ENCODE measurements at regions not wholly inside any gene's neighbourhood (a gene's known extent, or its start where the extent isn't known, plus 50 kb on each side); places are given as distances from the start of the nearest gene placed in this dataset.

DNA sequence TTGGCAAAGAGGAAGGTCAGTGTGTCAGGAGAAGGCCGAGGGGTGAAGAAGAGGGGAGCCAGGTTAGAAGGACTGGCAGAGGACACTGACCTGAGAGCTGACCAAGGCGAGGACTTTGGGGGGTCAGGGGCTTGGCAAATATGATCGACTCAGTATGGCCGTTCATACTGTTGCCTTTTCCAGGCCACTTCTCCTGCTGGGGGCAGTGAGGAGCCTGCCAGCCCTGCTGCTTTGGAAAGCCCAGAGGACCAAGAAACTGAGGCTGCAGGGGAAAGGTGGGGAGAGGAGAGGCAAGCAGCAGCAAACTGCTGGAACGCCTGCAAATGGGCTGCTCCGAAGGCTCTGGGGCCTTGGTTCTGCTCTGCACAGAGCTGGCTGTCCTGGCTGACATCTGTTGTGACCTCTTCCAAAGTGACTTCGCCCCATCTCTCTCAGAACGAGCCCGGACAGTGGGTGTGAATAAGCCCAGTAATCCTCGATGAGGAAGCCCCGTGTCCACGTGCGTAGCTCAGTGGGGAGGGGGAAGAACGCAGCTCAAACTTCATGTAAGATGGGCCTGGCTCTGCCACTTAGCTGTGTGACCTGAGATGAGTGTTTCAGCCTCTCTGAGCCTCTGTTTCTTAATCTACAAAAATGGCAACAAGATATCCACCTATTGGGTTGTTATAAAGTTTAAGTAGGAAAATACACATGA is 111.3 kb downstream of the SALL1 start:
- in situ Hi-C loops (cut with HindIII; ENCODE audit: low sequenced_read_pairs): no loop called here

DNA sequence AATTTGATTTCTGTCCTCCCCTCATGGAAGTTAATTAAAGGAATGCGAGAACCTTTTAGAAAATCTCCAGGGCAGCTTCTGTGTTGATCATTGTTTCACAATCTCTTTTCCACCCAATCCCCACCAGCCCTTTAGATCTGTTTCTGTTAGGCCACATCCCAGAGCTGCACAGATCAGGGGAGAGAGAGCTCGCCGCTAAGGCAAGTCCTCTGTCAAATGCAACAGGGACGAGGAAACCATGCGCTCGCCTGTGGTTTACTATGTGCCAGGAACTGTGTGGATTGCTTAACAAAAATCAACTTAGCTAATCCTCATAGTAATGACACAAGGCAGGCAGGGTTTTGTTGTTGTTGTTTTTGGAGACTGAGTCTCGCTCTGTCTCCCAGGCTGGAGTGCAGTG is 115.4 kb downstream of the SALL1 start:
- in situ Hi-C loops (cut with HindIII; ENCODE audit: low sequenced_read_pairs): no loop called here

DNA sequence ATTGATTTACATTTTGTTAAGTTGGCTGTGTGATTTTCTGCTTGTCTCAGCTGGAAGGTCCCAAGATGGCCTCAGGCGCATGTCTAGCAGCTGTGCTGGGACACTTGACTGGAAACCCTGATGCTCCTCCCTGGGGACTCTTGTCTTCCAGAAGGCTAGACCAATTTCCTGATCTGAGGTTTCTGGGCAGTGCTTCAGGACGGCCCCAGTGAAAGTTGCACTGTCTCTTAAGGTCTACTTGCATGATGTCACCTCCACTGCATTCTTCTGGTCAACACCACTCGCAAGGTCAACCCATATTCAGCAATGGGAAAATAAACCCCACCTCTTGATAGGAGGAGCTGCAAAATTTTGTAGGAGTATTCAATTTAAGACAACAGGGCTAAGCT is 116.0 kb downstream of the SALL1 start:
- in situ Hi-C loops (cut with HindIII; ENCODE audit: low sequenced_read_pairs): no loop called here

DNA sequence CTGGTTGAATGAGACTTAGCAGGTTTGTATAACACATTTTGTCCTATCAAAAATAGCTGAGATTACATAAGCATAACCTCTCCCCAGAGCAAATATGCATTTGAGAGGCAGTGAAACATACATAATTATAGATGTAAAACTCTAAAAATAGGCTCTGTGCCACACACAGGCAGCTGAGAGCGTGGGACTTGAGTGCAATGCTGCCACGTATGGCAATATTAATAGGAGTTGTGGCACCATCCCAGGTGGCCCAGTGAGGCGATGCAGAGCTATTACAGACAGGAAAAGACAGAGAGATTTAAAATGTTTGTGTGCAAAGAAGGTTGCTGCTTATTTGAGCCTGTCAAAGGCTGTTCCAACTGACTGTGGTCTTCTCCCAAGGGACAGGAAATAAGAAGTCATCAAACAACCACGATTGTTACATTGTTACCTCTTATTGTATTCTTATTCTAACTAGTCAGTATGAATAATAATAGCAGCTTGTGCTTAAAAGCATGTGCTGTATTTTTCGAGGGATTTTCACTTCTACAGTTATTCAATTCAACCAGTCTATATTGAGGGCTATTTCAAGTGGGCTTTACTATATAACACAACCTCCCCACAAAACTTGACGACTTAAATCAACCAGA is 116.5 kb downstream of the SALL1 start:
- in situ Hi-C loops (cut with HindIII; ENCODE audit: low sequenced_read_pairs): no loop called here

DNA sequence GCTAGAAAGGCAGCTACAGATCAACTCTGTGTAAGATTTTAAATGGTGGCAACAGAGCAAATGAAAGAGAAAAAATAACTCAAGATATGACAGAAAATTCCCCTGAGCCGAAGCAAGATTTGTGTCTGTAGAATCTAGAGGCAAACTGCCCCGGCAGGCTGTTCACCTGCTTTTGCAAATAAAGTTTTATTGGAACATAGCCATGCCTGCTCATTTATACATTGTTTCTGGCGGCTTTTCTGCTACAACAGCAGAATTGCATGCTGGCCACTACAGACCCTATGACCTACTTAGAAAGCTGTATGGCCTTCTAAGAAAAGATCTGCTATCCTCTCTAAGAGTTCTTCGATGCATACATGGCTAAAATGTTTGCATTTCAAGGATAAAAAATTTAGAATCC is 119.5 kb downstream of the SALL1 start:
- in situ Hi-C loops (cut with HindIII; ENCODE audit: low sequenced_read_pairs): no loop called here

DNA sequence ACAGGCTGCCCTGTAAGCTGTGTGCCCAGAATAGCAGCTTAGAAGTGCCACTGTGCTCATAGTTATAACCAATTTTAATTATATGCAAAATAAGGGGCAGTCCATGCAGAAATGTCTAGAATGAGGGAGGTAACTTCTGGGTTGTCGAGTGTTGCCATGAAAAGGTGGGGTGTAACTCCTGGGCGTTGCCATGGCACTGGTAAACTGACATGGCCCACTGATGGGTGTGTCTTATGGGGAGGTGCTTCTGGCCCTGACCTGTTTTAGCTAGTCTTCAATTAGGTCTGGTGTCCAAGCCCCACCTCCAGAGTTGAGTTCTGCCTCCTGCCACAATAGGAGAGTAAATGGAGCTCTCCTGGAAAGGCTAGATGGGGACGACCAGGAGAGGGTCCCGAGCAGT is 120.6 kb downstream of the SALL1 start:
- in situ Hi-C loops (cut with HindIII; ENCODE audit: low sequenced_read_pairs): no loop called here

DNA sequence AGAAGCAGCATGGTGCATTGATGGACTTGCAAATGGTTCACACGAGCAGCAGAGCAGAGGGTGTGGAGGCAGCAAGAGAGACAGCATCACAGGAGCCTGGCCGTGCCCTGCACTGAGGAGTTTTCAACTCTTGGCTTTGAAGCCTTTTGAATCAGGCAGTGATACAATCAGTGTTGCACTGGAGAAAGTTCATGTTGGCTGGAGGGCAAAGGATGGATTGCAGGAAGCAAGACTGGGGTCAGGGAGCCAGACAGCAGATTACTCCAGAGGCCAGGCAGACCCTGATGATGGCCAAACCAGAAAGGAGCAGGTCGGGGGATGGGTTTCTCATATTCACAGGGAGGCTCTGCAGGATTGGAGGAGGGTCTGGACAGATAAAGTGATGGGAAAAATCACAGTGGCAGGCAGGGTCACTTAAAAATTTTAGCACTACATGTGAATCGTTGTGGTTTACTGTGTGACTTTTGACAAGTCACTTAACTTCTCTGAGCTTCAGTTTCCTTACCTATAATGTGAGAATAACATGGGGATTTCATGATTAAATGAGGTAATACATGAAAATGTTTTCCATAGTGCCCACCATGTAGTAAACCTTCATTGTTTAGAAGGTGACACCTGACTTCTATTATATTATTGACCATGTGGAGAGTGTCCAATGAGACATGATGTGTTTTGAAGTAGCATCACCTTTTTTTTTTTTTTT is 125.3 kb downstream of the SALL1 start:
- in situ Hi-C loops (cut with HindIII; ENCODE audit: low sequenced_read_pairs): no loop called here

DNA sequence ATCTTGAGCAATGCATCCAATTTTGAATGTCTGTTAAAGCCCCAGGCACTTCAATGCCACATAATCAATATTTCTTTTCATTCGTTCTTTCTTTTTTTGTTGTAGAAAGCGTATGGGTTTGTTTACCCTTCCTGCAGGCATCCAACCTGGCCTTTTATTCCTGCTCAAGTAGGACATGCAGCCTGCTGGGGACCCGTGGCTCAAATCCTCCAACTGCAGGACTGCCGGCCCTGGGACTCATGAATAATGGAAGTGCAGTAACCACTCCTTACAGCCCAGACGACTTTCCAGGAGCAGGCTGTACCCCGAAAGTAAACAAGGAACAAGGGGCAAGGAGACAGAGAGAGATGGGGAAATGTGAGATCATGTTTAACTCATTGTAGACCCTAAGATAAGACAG is 126.4 kb downstream of the SALL1 start:
- in situ Hi-C loops (cut with HindIII; ENCODE audit: low sequenced_read_pairs): no loop called here

DNA sequence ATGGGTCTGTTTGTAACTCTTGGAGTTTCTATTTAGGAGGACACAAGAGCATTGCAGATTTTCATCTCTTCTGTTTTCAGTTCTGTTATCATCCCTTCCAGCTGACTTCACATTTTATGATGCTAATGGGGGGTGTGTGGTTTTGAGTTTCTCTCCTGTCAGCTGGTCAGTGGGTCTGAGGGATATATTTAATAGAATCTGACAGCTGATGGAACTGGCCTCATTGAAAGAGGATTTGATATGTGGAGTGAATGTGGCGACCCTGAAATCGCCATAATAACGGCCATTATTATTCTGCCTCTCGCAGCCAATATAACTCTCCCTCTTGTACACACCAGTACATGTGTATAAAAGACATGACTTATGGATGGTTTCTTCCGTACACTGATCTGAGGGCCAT is 128.1 kb downstream of the SALL1 start:
- in situ Hi-C loops (cut with HindIII; ENCODE audit: low sequenced_read_pairs): no loop called here

DNA sequence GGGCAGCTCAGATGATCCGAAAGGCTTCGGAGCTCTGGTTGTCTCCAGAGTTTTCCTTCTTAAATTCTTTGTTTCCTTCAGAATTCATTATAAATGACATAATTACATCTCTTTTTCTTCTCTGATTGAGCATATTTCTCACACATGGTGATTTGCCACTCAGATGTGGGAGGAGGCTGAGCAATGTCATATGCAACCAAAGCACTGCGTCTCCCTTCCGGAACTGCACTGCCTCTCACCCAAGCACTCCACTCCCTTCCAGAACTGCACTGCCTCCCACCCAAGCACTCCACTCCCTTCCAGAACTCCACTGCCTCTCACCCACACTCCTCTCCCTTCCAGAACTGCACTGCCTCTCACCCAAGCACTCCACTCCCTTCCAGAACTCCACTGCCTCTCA is 131.5 kb downstream of the SALL1 start:
- in situ Hi-C loops (cut with HindIII; ENCODE audit: low sequenced_read_pairs): loop anchor here (5.0 kb wide), 1 partner anchor 53 kb away; no protein-coding TSS in a partner anchor

DNA sequence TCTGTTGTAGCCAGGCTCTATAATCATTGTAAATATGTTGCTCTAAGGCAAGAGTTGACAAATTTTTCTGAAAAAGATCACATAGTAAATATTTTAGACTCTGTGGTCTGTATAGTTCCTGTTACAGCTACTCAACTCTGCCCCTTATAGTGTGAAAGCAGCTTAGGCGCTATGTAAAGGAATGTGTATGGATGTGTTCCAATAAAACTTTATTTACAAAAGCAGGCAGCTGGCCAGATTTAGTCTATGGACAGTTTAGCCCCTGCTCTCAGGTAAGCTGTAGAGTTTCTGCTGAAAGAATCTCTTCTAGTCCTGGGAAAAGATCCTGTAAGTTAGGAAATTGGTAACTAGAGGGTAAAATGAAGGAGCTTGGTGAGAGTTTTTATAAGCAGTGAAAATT is 133.1 kb downstream of the SALL1 start:
- in situ Hi-C loops (cut with HindIII; ENCODE audit: low sequenced_read_pairs): loop anchor here (5.0 kb wide), 1 partner anchor 54 kb away; no protein-coding TSS in a partner anchor

DNA sequence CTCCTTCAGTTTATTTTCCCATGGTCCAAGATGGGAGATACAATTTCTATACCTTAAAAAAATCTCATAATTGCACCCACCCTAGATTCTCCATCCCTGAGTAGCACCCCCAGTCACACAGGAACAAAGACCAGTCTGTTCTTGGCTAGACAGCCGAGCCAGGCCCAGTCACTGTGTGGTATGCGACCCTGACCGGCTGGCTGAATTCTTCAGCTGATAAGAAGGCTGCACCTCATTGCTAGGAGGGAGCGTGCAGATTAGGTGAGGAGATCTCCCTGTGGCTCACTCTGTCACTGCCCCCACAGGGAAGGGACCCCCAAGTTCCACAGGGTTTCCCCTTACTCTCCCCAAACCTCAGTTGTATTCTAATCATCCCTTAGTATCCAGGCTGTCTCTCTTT is 138.7 kb downstream of the SALL1 start:
- in situ Hi-C loops (cut with HindIII; ENCODE audit: low sequenced_read_pairs): loop anchor here (5.0 kb wide), 1 partner anchor 35 kb away; no protein-coding TSS in a partner anchor

DNA sequence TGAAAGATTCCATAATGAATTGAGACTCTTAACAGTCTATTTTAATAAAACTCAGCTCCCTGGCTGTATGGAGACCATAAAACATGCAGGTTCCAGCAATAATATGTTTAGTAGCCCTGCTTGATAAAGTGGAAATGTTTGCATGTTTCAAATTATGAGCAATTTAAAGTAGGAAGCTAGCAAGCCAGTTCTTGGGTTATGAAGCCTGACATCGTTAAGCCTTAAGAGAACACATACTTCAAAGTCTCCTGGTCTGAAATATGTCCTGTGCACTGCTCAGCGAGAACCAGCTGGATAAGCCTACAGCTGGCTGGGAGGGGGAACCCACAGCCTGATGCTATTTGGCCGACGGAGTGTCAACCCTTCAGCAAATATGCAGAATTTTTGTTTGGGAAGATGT is 140.3 kb downstream of the SALL1 start:
- in situ Hi-C loops (cut with HindIII; ENCODE audit: low sequenced_read_pairs): loop anchor here (5.0 kb wide), 1 partner anchor 34 kb away; no protein-coding TSS in a partner anchor

DNA sequence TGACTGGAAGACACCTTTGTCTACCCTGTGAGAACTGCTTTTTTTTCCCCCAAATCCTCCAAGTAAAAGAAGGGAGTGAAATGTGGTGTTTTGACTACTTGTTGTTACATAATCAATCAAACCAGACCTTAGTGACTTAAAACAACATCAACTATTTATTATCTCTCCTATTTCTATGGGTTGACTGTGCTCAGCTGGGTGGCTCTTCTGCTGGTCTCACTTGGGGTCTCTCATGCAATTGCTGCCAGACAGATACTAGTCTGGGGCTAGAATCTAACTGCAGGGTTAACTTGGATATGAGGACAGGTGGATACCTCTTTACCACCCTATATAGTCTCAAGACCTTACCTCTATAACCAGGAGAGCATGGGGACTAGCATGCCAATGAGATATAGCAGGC is 141.3 kb downstream of the SALL1 start:
- in situ Hi-C loops (cut with HindIII; ENCODE audit: low sequenced_read_pairs): loop anchor here (5.0 kb wide), 1 partner anchor 33 kb away; no protein-coding TSS in a partner anchor

DNA sequence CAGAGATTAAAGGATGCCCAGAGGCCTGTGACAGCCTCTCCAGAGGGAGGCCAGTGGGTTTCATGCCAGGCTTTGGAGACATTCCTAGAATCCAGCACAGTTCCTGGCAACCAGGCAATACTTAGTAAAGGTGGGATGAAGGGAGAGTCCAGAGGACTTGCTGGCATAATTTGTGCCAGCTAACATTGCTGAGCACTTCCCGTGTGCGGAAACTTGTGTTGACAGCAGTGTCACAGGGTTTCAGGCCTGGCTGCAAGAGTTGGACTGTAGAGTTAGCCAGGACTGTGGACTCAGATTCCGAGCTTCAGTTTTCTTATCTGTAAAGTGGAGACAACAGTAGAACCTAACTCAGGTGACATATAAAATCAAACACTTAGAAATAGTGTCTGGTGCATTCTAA is 141.7 kb downstream of the SALL1 start:
- in situ Hi-C loops (cut with HindIII; ENCODE audit: low sequenced_read_pairs): no loop called here

DNA sequence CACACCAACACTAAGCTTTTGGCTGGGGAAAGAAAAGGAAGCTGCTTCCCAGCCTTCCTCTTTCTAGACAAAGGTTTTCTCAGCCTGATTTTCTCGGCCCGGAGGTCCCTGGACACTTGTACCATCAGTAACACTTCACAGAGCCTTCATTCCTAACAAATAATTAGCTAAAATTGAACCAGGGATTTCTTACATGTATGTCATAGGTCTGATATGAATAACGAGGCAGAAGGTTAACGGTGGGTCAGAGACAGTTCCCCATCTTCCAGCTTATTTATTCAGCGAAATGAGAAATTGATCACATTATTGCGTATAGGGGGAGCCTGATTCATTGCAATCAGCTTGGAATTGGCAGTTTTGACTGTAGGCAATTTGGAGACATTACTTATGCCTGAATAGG is 142.5 kb downstream of the SALL1 start:
- in situ Hi-C loops (cut with HindIII; ENCODE audit: low sequenced_read_pairs): no loop called here

DNA sequence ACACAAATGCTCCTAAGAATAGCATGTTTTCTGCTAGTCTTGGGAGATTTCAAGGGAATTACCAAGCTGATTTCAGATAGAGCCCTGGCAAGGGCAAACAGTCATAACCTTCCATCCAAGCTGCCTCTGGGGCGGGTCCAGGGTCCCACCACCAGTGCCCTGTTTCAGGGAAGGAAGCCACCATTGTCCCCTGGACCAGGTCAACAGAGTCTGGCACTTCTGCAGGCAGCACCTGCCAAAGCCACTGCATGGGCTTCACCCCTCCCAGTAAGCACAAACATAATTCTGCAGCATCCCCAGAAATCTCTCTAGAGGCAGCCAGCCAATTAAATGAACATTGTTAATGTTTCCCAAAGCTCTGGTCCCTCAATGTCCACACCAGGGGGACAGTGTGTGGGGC is 143.0 kb downstream of the SALL1 start:
- in situ Hi-C loops (cut with HindIII; ENCODE audit: low sequenced_read_pairs): no loop called here

DNA sequence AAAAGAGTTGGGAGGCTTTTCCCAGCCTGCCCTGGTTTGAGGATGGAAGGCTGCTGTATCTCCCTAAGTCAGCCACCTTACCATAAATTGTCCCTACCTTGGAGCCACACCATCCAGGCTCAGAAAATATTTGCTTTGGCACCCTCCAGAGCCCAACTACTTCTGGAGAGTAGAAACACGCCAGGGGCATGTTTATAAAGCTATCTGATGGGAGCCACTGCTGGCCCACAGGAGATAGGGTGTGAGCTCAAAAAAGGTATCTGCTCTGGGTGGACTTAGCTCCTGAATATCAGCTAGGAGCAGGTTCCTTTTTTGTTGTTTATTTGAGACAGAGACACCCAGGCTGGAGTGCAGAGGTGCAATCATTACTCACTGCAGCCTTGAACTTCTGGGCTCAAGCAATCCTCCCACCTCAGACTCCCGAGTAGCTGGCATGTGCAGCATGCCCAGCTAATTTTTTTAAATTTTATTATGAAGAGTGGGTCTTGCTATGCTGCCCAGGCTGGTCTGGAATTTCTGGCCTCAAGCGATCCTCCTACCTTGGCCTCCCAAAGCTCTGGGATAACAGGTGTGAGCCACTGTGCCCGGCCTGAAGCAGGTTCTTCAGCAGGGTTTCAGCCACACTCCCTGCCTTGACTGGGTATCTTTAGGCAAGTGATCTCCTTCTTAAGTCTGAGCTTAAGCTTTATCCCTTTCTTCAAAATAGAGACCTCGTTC is 147.1 kb downstream of the SALL1 start:
- in situ Hi-C loops (cut with HindIII; ENCODE audit: low sequenced_read_pairs): no loop called here

DNA sequence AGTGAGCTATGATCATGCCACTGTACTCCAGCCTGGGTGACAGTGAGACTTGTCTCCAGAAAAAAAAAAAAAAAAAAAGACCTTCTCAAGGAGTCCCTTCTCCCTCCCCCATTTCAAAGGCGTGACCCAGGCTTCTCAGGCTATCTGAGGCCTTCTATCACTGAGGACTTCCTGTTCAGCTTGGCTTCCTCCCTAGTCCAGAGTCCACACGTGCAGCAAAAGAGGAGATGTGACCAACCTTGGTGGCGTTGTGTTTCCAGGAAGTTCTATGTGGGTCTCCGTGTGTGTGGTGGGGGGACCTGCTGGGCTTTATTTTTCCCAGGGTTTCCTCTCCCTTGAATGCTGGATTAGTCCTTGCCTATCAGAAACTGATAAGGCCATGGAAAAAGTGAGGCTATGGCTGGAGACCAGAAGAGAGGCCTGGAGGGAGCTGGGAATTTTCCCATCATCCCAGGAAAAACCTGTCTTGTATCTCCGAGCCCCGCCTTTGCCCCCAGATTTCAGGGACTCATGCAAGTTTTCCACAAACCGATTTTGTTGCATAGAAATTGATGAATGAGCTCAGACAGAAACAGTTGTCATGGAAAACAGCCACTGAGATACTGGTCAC is 148.1 kb downstream of the SALL1 start:
- in situ Hi-C loops (cut with HindIII; ENCODE audit: low sequenced_read_pairs): no loop called here

DNA sequence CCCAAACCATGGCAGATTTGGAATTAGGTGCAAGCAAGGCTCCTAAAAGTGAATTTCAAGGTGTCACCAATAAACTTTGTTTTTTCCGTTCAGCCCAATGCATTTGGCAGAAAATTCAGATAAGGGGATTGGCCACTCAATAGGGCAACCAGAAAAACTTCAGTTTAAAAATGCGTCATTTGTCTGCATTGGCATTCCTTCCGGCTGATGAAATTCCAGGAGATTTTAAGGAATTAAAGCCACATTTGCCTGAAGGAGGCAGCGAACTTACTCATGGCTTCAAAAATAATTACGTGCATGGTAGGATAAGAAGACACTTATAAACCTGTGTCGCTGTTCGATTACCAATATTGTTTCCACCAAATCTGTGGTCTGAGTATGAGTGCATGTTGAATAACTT is 151.9 kb downstream of the SALL1 start:
- in situ Hi-C loops (cut with HindIII; ENCODE audit: low sequenced_read_pairs): no loop called here

DNA sequence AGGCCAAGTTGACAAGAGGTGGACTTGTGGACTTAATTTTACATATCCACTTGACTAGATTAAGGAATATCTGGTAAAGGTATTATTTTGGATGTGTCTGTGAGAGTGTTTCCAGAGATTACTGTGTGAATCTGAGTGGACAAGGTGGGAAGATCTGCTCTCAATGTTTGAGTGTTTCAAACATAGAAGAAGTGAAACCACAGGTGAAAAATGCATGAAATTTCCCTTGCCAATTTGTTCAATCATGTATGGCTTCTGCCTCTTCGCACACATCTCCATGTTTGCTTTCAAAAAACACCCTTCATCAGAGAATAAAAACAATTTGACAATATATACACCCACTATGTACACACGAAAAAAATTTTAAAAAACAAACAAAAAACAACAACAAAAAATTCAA is 152.7 kb downstream of the SALL1 start:
- in situ Hi-C loops (cut with HindIII; ENCODE audit: low sequenced_read_pairs): no loop called here

Data from endothelial cell of hepatic sinusoid (primary cell).